Motor neuron (in vitro differentiated cells): ENCODE measurements at regions not wholly inside any gene's neighbourhood (a gene's known extent, or its start where the extent isn't known, plus 50 kb on each side); places are given as distances from the start of the nearest gene placed in this dataset.

ENCODE experiments used
- ATAC-seq, 8 experiments: fragments of 200-7000 bp; cut with Tn5 transposase; replicated peaks in 6 of 8; 2 replicates each; pipeline ENCODE4 v1.8.0; 2021; ENCODE audit warnings: mild to moderate bottlenecking in 8 of 8, moderate library complexity in 8 of 8
- H3K27ac ChIP-seq, 2 donors: fragments of 250-450 bp; sonication (Bioruptor Pico); 2 replicates each; pipeline ENCODE4 v1.9.0; 2021; ENCODE audit warnings: antibody characterized with exemption in 2 of 2, mild to moderate bottlenecking in 2 of 2, moderate library complexity in 1 of 2
- H3K4me1 ChIP-seq, 2 donors: fragments of 250-450 bp; sonication (Bioruptor Pico); replicated peaks in 1 of 2; 2 replicates each; pipeline ENCODE4 v1.6.1; 2021; ENCODE audit warnings: antibody characterized with exemption in 2 of 2, mild to moderate bottlenecking in 2 of 2, moderate library complexity in 1 of 2
- H3K4me3 ChIP-seq, 5 donors: fragments of 250-450 bp; sonication (Bioruptor Pico); 2 replicates each; pipeline ENCODE4 v1.9.0; 2021; ENCODE audit warnings: antibody characterized with exemption in 5 of 5, mild to moderate bottlenecking in 5 of 5, moderate library complexity in 4 of 5
- WGBS, 10 experiments: fragments of 450-650 bp; shearing (Covaris generic); methylation state at CpG; one replicate each; pipeline ENCODE4 v1.0.0; 2022; 5-methylcytosine and 5-hydroxymethylcytosine counted together
- in situ Hi-C, 9 experiments: fragments of 400-800 bp; cut with MboI; loops; one replicate each; pipeline ENCODE4 v1.15.0; 2021; ENCODE audit warnings: low sequenced_read_pairs in 9 of 9, low pct_unique_long_range_greater_than_20kb in 2 of 9; ENCODE audit not compliant: unreplicated experiment in 9 of 9

DNA sequence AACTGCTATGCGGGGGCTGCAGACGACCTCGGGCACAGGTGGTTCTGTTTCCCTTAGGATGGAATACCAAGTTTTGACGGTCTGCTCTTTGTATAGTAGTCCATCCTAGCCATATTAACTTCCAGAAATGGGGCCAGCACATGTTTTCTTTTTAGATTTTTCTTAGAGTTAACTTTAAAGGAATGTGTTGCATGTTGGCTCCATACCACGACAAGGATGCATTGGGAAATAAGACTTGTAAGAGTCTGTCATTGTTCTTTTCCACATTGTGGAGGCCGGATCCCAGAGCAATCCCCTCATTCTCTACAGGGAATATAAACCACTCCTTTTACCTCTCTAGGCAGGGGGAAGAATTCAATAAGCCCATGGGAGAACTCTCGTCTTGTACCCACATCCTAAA, 87.1 kb upstream of the PLSCR4 start:
- in situ Hi-C loops, result loop anchor here in 3 of 9 experiments (10.0 to 25.0 kb wide), 3 partner anchors 237 to 276 kb away; no protein-coding TSS in a partner anchor
- WGBS, 10 experiments, result 51 to 94% (median 85%) methylated on average over 2 to 7 of the region's 7 CpGs
- Histone ChIP-seq H3K4me3 (no peak overlapping the region), H3K4me1 (peaks cover 0 to 3% of the 10 kb centered on the region in 2 donors), H3K27ac (no peak overlapping the region)
- no peak for ATAC-seq

DNA sequence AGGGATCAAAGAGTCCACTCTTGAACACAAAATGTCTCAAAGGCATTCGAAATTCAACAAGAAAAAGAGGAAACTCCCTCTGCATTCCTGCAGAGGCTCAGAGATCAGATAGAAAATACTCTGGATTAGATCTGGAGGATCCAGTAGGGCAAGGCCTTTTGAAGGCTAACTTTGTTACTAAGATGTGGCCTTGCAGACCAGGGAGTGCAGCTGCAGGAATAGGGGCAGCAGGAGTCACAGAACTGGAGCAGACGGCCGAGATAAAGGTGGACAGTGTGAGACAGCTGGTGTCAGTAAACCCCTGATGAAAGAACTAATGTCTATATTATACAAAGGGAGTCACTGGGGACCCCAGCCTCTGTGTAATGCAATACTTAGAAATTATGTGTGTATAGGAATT, 84.5 kb upstream of the PLSCR4 start:
- 17 to 89% (median 80%) methylated on average over 1 to 3 of the region's 3 CpGs; no CpG with 5 or more reads in 2 of the 10 experiments for WGBS, 10 experiments
- ATAC-seq, result peak in 1 of 8 experiments; percentile 22
- Histone ChIP-seq H3K4me3 (no peak overlapping the region), H3K27ac (no peak overlapping the region), H3K4me1 (no peaks in the 10 kb centered on the region)
- in situ Hi-C loops, result loop anchor here in 3 of 9 experiments (10.0 to 25.0 kb wide), 3 partner anchors 239 to 273 kb away; no protein-coding TSS in a partner anchor

DNA sequence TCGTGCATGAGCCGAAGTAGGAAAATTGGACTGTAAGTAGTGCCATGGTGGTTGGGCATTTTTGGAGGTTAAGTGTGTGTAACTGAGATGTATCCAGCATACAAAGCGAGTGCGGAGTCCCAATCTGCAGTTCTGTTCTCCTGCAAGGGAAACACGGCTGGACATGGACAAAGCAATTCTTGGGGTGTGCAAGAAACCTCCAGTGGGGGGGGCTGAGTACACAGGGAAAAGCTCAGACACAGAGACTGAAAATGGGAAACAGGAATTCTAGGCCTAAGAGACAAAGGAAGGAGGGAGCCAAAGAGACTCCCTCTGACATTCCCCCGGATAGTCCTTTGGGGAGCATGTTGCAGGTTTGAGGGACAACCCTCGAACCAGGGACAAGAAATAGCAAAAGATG, 83.2 kb upstream of the PLSCR4 start:
- no peak overlapping the region for H3K27ac ChIP-seq
- in situ Hi-C loops, result loop anchor here in 3 of 9 experiments (10.0 to 25.0 kb wide), 3 partner anchors 241 to 272 kb away; no protein-coding TSS in a partner anchor
- no peaks in the 10 kb centered on the region for H3K4me1 ChIP-seq
- no peak overlapping the region for H3K4me3 ChIP-seq
- WGBS, 10 experiments, result 77 to 100% (median 97%) methylated on average over 1 to 7 of the region's 7 CpGs; no CpG with 5 or more reads in 2 of the 10 experiments
- ATAC-seq, result peak in 2 of 8 experiments; percentile 22 to 47

DNA sequence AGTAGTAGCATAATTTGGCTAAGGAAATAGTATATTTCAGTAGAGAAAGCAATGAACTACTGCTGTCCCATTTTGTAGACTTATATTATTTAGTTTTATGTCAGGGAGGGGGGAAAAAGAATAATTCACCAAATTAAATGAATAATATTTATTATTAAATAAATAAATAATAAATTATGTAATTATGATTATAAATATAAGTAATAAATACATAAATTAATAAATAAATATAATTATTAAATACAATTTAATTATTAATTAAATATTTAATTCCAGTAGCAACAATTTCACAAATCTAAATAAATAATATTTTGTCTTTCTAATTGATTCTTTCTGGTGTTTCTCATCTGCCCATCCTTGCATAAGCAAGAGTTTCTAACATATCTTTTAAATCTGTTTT, 81.1 kb upstream of the PLSCR4 start:
- ATAC-seq, result no peak
- Histone ChIP-seq H3K27ac (no peak overlapping the region), H3K4me3 (no peak overlapping the region), H3K4me1 (no peaks in the 10 kb centered on the region)
- in situ Hi-C loops, result loop anchor here in 3 of 9 experiments (10.0 to 25.0 kb wide), 3 partner anchors 243 to 270 kb away; no protein-coding TSS in a partner anchor

DNA sequence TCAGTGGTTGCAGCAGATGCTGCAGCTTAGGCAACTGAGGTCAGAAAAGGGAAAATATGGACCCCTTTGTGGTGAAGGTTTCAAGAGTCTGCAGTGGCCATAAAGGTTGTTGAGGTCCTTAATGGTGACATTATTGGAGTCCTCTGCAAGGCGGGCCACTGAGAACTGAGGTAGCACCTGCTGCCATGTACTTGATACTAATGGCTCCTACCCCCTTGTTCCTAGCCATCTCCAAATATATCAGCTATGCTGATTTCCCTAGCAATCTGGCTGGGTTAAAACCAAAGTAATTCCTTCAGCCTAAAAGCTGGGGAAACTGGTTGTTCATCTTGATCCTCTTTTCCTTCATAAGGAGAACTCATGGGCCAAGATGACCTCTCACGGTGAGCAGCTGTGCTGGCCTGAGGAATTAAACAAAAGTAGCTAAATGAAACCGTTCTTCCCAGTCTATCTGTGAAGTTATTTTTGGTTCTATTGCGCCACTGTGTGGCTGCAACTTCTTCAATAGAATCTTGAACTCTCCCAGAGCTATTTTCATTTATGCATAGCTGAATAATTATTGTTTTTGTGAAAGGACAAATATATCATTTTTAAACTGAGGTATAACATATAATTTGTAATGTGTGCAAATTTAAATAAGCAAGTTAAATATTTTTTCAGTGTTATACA, 76.1 kb upstream of the PLSCR4 start:
- 0 to 95% (median 33%) methylated on average over 1 to 3 of the region's 4 CpGs for WGBS, 10 experiments
- Histone ChIP-seq H3K4me1 (no peaks in the 10 kb centered on the region), H3K27ac (no peak overlapping the region), H3K4me3 (no peak overlapping the region)
- in situ Hi-C loops, result loop anchor here in 3 of 9 experiments (10.0 to 25.0 kb wide), 3 partner anchors 112 to 265 kb away; no protein-coding TSS in a partner anchor
- ATAC-seq, result peak in 3 of 8 experiments; percentile 87 to 89 (median 89)

DNA sequence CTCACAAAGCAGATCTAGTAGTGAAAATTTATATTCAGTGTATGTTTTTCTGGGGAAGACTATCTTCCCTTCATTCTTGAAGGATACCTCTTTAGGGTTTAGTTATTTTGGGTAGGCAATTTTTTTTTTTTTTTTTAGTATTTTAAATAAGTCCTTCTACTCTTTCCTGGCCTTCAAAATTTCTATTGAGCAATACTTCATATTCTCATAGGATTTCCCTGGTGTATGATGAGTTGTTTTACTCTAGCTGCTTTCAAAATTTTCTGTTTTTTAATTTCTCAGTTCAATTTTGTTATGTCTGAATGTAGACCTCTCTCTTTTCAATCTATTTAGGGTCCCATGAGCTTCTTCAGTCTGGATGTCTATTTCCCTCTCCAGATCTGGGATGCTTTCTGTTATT, 74.3 kb upstream of the PLSCR4 start:
- peaks cover 0 to 5% of the 10 kb centered on the region in 2 donors for H3K4me1 ChIP-seq
- H3K27ac ChIP-seq, result no peak overlapping the region
- in situ Hi-C loops, result loop anchor here in 3 of 9 experiments (10.0 to 25.0 kb wide), 3 partner anchors 110 to 263 kb away; no protein-coding TSS in a partner anchor
- no peak for ATAC-seq
- H3K4me3 ChIP-seq, result no peak overlapping the region

DNA sequence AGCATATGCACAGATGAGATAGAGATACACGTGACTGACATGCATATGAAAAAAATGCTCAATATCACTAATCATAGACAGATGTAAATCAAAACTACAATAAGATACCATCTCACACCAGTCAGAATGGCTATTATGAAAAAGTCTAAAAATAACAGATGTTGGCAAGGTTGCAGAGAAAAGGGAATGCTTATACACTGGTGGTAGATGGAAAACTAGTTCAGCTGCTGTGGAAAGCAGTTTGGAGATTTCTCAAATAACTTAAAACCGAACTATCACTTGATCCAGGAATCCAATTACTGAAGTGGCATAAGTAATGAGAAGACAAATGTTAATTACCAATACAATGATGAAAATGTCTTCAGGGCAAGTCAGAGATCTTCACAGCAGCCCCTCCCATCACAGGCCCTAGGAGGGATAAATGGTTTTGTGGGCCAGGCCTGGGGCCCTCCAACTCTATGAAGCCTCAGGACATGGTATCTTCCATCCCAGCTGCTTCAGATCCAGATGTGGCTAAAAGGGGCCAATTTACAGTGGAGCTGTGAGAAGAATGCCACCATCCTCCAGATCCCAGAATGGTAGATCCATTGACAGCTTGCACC, 71.4 kb upstream of the PLSCR4 start:
- ATAC-seq, result peak in 2 of 8 experiments; percentile 52 to 63
- WGBS, 10 experiments, result 7 to 100% (median 86%) methylated on average over 1 to 2 of the region's 2 CpGs
- H3K4me3 ChIP-seq, result no peak overlapping the region
- in situ Hi-C loops, result loop anchor here in 3 of 9 experiments (10.0 to 25.0 kb wide), 2 partner anchors 108 to 260 kb away; no protein-coding TSS in a partner anchor
- no peak overlapping the region for H3K27ac ChIP-seq
- peaks cover 0 to 6% of the 10 kb centered on the region in 2 donors for H3K4me1 ChIP-seq

DNA sequence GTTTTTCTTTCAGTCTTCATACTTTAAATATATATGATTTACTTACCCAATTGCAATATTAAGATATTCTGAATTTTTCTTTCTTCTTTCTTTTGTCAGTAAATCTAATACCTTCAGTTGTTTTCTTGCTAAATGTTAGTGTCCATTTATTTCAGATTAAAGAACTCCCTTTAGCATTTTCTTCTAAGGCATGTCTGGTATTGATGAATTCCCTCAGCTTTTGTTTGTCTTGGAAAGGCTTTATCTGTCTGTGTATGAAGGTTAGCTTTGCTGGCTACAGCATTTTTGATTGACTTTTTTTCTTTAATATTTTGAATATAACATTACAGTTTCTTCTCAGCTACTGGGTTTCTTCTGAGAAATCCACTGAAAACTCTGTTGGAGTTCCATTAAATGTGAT, 64.0 kb upstream of the PLSCR4 start:
- Histone ChIP-seq H3K27ac (no peak overlapping the region), H3K4me1 (no peaks in the 10 kb centered on the region), H3K4me3 (no peak overlapping the region)
- in situ Hi-C loops, result loop anchor here in 1 of 9 experiments (25.0 kb wide), 1 partner anchor 253 kb away; no protein-coding TSS in a partner anchor
- no peak for ATAC-seq

DNA sequence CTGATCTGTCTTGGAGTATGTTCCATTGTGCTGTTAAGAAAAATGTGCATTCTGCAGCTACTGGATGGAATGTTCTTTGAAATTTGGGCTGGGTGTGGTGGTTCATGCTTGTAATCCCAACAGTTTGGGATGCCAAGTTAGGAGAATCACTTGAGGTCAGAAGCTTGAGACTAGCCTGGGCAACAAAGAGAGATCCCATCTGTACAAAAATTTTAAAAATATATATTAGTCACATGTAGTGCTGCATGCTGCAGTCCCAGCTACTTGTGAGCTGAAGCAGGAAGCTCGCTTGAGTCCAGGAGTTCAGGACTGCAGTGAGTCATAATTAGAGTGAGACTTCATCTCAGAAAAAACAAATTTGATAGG, 62.8 kb upstream of the PLSCR4 start:
- in situ Hi-C loops, result loop anchor here in 1 of 9 experiments (25.0 kb wide), 1 partner anchor 251 kb away; no protein-coding TSS in a partner anchor
- H3K4me3 ChIP-seq, result no peak overlapping the region
- H3K4me1 ChIP-seq, result no peaks in the 10 kb centered on the region
- WGBS, 10 experiments, result 0 to 100% (median 76%) methylated on average over 1 of the region's 1 CpG; no CpG with 5 or more reads in 2 of the 10 experiments
- no peak overlapping the region for H3K27ac ChIP-seq
- peak in 3 of 8 experiments; percentile 16 to 86 (median 85) for ATAC-seq

DNA sequence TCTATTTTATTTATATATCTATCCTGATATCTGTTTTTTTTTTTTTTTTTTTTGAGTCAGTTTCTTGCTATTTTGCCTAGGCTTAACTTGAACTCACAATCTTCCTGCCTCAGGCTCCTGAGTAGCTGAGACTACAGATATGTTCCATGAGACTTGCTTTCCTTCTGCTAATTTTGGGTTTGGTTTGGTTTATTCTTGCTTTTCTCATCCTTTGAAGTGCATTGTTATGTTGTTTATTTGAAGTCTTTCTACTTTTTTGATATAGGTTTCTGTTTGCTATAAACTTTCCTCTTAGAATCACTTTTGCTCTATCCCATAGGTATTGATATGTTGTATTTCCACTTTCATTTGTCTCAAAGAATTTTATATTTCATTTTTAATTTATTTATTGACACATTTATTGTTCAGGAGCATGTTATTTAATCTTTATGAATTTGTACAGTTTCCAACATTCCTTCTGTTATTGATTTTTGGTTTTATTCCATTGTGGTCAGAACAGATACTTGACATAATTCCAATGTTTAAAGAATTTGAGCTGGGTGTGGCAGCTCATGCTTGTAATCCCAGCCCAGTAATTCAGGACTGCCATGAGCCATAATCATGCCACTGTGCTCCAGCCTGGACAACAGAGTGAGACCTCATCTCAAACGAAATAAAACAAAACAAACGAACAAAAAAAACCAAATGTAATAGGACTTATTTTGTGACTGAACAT, 62.3 kb upstream of the PLSCR4 start:
- no peak overlapping the region for H3K27ac ChIP-seq
- no peak overlapping the region for H3K4me3 ChIP-seq
- H3K4me1 ChIP-seq, result no peaks in the 10 kb centered on the region
- in situ Hi-C loops, result loop anchor here in 1 of 9 experiments (25.0 kb wide), 1 partner anchor 251 kb away; no protein-coding TSS in a partner anchor
- peak in 3 of 8 experiments; percentile 25 to 89 (median 88) for ATAC-seq
- 0 to 100% (median 71%) methylated on average over 1 to 2 of the region's 2 CpGs; no CpG with 5 or more reads in 1 of the 10 experiments for WGBS, 10 experiments

DNA sequence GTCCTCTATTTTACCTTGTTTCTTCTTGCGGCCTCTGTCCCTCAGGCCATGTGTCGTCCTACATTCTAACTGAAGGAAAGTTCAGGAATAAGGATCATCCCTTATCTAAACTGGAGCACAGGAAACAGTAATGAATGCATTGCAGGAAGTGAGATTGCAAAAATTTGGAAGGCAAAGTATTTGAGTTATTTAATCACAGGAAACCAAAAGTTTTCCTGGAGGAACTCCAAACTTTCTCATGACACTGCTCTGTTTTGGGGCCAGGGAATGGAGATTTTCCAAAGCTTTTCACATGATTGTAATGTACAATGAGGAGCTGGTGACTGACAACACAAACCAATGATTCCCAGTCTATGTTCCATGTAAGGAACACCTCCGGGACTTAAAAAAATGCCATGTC, 57.8 kb upstream of the PLSCR4 start:
- WGBS, 10 experiments, result 33 to 100% (median 85%) methylated on average over 1 to 3 of the region's 3 CpGs; no CpG with 5 or more reads in 2 of the 10 experiments
- no peaks in the 10 kb centered on the region for H3K4me1 ChIP-seq
- no peak for ATAC-seq
- in situ Hi-C loops, result loop anchor here in 1 of 9 experiments (25.0 kb wide), 1 partner anchor 246 kb away; no protein-coding TSS in a partner anchor
- H3K4me3 ChIP-seq, result no peak overlapping the region
- H3K27ac ChIP-seq, result no peak overlapping the region

DNA sequence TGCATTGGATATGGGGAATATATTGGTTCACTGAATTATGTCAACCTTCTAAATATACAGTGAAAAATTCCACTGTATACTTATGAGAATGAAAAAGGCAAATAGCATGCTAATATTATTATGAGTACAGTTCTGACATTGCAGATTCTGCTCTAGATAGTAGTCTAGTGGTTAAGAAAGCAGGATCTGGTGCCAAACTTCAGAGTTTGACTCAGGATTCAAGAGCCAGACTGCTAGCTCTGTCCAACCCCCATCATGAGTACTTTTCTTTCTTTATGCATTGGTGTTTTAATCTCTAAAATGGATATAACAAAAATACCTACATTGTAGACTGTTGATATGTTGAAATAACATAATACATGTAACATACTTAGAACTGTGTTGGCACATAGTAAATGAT, 57.3 kb upstream of the PLSCR4 start:
- Histone ChIP-seq H3K4me3 (no peak overlapping the region), H3K4me1 (no peaks in the 10 kb centered on the region), H3K27ac (no peak overlapping the region)
- peak in 2 of 8 experiments; percentile 60 to 73 for ATAC-seq
- in situ Hi-C loops, result loop anchor here in 1 of 9 experiments (25.0 kb wide), 1 partner anchor 246 kb away; no protein-coding TSS in a partner anchor

DNA sequence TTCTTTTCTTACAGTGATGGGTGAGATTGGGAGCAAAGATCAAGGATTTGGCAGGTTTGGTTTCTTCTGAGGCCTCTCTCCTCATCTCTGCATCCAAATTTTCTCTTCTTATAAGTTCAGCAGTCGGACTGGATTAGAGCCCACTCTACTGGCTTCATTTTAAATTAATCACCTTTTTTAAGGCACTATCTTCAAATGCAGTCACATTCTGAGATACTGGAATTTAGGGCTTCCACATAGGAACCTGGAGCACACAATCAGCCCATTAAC, 56.5 kb upstream of the PLSCR4 start:
- WGBS, 10 experiments, result 43 to 88% (median 86%) methylated on average over 1 of the region's 1 CpG; no CpG with 5 or more reads in 5 of the 10 experiments
- in situ Hi-C loops, result loop anchor here in 1 of 9 experiments (25.0 kb wide), 1 partner anchor 245 kb away; no protein-coding TSS in a partner anchor
- ATAC-seq, result no peak

More for the DNA sequence above, 56.5 kb upstream of the PLSCR4 start:
- H3K4me3 ChIP-seq, result no peak overlapping the region
- no peak overlapping the region for H3K27ac ChIP-seq
- H3K4me1 ChIP-seq, result no peaks in the 10 kb centered on the region
